UCSD-AML1 (cell line): ENCODE measurements at regions not wholly inside any gene's neighbourhood (a gene's known extent, or its start where the extent isn't known, plus 50 kb on each side); places are given as distances from the start of the nearest gene placed in this dataset.
"Not testable (repeated sequence)": the region's sequence is repeated elsewhere in the genome, so short reads cannot be mapped to it uniquely, and the experiment has no call there.

Experiments
- DNase-seq: peaks from one replicate; lab custom pipeline; 2025; ENCODE audit not compliant: unreplicated experiment; lab: John Stamatoyannopoulos, UW

- DNase-seq: no peak
Measured at GRCh38 chr7:113267271-113267670, 148.9 kb upstream of the SMIM30 start.

DNA sequence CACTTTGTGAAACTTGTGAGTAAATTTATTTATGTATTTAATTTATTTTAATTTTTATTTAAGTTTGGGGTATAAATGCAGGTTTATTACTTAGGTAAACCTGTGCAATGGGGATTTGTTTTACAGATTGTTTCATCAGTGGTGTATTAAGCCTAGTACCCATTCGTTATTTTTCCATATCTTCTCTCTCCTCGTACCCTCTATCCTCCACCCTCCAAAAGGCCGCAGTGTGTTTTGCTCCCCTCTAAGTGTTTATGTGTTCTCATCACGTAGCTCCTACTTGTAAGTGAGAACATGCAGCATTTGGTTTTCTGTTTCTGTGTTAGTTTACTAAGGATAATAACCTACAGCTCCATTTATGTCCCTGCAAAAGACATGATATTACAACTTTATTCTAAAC lies 145.4 kb upstream of the SMIM30 start:
- DNase-seq: no peak

GRCh38 chr7:113263215-113263742 lies 144.9 kb upstream of the SMIM30 start:
- not testable (repeated sequence) for DNase-seq

- DNase-seq: no peak
Measured at GRCh38 chr7:113256883-113257531, 138.7 kb upstream of the SMIM30 start.

GRCh38 chr7:113247198-113247597 lies 128.8 kb upstream of the SMIM30 start:
- DNase-seq: no peak

GRCh38 chr7:113246738-113247137 lies 128.4 kb upstream of the SMIM30 start:
- no peak for DNase-seq

- DNase-seq: no peak
Measured at GRCh38 chr7:113232885-113233284, 114.5 kb upstream of the SMIM30 start.

DNA sequence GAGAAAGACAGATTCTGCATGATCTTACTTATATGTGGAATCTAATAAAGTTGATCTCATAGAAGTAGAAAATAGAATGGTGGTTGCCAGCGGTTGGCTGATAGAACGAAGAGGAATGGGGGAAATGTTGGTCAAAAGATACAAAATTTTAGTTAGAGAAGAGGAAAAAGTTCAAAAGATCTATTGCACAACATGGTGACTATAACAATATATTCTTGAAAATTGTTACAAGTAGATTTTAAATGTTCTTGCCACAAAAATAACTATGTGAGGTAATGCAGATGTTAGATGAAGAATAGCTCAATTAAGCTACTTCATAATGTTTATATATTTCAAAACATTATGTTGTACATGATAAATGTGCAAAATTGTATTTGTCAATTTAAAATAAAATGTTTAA lies 112.3 kb upstream of the SMIM30 start:
- no peak for DNase-seq

GRCh38 chr7:113217314-113217713 lies 99.0 kb upstream of the SMIM30 start:
- no peak for DNase-seq

- no peak for DNase-seq
Measured at GRCh38 chr7:113216038-113216437, 97.7 kb upstream of the SMIM30 start.

DNA sequence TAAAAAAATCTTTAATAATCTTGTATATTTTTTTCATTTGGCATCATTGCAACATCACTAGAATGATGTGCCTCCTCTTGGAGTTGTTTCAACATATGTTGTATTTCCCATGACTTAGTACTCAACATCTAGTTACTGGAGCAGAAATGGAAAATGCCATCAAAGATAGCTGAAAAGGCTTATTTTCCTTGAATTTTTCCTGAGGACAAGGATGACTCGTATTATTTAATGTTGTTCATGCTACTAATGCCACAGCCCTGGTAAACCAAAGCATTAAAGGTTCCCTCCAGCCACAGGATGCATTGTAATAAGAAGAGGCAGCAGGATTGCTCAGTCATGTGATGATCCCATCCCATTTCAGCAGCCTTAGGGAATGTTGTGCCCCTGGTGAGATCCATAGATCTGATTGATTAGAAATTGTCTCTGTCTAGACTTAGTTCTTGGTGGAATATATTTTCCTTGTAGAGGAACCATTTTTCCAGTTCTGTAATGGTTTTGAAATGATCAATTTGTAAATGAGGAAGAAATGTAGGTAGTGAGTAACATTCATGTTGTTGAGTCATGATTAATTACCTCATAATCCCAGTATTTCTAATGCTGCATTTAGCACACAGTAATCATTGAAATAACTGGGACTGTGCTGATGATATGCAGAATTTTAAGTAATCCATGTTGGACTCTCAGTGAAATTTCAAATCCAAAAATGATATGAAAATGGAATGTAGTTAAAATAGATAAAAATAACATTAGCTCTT lies 91.3 kb upstream of the SMIM30 start:
- DNase-seq: no peak

GRCh38 chr7:113207931-113208330 lies 89.6 kb upstream of the SMIM30 start:
- DNase-seq: no peak

DNA sequence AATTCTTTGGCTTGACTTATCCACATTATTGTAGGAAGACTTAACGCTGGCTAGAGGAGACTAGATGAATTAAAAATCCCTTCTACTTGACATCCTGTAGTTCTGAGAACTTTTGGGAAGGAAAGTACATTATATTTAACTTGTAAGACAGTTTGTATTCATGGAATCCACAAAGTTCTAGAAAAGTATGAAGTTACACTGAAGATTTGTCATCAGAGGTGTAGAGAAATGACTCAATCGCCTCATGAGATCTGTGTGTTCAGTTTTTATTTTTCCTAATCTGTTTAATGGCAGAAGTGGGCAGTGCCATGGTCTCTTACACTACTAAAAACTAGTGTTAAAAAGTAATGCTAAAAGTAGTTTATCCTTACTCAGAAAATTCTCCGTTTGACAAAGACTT lies 89.1 kb upstream of the SMIM30 start:
- no peak for DNase-seq

DNA sequence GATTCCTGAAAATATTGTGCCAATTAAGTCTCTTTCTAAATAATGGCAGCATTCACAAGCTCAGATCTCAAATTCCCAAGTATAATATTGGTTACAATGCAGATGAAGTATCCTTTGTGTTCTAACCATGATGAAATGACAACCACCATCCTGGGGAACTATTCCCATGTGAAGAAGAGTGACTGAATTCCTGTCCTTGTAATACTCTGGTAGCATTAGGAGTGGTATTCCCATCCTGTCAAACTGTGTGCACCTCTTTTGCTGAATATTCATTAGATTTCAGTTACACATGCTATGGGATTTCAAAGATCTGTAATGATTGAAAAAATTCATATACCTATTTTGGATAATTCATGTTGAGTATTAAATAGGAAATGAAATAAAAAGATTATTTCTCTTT lies 86.1 kb upstream of the SMIM30 start:
- DNase-seq: no peak

DNA sequence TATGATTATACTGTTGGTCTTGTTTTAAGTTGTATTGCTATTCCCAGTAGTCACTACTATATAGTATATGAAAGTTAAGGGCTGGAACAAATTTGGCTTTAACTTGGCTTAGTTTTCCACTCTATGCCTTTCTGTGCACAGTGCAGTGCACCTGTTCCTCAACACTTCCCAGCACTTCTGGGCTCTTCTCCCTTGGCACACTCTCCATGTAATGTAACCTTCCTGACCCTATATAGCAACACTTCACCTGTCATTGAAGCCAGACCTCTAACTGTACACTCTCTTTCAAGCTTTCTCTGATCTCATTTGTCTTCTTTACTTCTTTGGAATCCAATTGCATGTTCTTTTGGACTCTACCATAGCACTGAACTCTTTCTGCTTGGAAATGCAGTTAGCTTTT lies 83.9 kb upstream of the SMIM30 start:
- DNase-seq: no peak

DNA sequence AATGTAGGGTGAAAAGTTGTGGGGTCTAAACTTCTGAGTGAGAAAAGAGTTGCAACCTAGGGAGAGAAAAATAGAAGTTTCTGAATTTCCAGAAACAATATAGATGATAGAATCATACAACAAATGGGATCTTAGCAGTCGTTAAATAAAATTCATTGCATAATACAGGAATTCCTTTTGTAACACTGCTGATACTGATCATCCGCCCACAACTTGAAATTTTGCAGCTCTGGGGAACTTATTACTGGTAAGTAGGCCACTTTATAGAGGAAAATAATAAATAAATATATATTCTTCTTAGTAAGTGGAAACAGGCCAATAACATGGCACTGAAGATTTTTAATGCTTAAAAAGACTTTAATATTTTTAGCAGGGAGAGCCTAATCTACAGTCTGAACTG lies 81.9 kb upstream of the SMIM30 start:
- DNase-seq: no peak

GRCh38 chr7:113199841-113200240 lies 81.5 kb upstream of the SMIM30 start:
- DNase-seq: no peak

DNA sequence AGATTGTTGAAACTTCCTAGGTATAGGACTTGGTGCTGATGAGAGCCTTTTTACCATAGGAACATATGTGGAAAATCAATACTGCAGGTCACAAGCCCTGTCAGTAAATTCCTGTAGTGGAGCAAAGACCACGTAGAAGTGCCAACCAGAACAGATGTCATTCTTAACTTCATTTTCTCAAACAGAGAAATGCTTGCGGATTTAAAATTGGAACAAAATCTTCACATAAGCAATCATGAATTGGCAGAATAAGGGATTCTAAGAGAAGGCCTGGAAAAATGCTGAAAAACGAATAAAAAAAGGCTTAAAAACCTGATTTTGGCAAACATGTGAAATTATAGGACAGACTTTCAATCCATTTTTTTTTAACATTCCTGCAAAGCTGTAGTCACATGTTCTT lies 80.8 kb upstream of the SMIM30 start:
- DNase-seq: no peak

GRCh38 chr7:113198226-113198625 lies 79.9 kb upstream of the SMIM30 start:
- DNase-seq: no peak

DNA sequence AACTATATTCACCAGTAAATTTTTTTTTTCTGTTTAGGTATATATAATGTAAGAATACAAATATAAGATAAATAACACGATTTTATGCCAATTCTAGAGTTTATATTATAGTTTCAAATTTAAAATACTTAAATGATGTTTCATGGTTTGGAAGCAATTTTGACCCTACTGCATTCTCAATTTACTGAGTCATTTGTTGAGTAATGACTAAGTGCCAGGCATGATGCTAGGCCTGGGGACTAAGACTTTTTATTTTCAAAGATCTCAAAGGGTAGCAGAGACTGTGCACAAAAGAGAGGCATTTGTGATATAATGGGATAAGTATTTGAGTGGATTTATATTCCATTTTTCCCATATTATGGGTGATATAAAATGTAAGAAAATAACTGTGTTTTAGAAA lies 78.9 kb upstream of the SMIM30 start:
- no peak for DNase-seq

DNA sequence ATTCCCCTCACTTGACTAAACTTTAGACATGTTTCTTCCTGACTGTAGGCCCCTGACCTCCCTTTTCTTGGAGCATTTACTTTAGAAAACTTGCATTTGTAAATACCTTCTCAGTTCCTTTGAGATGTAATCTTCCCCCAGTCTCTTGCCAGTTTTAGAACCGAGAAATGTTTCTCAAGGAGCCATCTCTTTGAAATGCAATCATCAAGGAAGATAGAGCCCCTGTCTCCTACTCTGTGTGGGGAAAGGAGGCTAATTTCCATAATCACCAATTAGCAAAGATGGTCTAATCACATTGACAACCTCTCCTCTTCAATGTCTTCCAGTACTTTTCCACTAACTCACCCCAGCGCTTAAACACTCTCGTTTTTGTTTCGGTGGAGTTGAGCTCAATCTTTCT lies 70.0 kb upstream of the SMIM30 start:
- DNase-seq: no peak

DNA sequence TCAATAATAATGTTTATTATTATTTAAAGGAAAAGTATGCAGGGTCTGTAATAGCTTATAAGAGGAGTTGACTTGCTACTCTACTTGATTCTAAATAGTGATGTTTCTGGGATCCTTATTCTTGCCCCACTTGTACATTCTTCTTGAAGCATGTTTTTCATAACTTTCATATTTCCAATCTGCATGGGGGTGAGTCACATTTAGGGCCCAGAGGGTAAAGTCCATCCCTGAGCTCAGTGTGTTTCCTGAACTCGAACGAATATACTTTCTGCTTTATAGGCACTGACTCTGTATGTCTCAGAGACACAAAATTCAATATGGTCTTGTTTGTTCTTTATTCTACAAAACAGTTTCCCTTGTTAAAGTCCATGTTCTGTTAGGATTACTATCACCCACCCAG lies 61.0 kb upstream of the SMIM30 start:
- DNase-seq: no peak

- DNase-seq: no peak
Measured at GRCh38 chr7:113176836-113177235, 58.5 kb upstream of the SMIM30 start.
